Fibroblast of villous mesenchyme (primary cell): ENCODE measurements at regions not wholly inside any gene's neighbourhood (a gene's known extent, or its start where the extent isn't known, plus 50 kb on each side); places are given as distances from the start of the nearest gene placed in this dataset.
A peak's percentile ranks its signal among the peaks of the same experiment; 100 is the strongest.

Source experiments
- DNase-seq: peaks from one replicate; pipeline ENCODE4 v3.0.0-alpha.2; 2010; ENCODE audit warnings: low read depth
- H3K4me3 ChIP-seq: 2 replicates; pipeline ENCODE4 v1.5.1; 2011; ENCODE audit warnings: low read depth, mild to moderate bottlenecking, low read length
- CTCF ChIP-seq: IDR thresholded peaks from 2 replicates; pipeline ENCODE4 v1.5.1; 2012; ENCODE audit warnings: low read depth, mild to moderate bottlenecking, low read length; ENCODE audit not compliant: insufficient read depth

- TF ChIP-seq CTCF: no peak
These were observed 249.2 kb upstream of the PRDM1 start for GRCh38 chr6:105836889-105837288.

DNA sequence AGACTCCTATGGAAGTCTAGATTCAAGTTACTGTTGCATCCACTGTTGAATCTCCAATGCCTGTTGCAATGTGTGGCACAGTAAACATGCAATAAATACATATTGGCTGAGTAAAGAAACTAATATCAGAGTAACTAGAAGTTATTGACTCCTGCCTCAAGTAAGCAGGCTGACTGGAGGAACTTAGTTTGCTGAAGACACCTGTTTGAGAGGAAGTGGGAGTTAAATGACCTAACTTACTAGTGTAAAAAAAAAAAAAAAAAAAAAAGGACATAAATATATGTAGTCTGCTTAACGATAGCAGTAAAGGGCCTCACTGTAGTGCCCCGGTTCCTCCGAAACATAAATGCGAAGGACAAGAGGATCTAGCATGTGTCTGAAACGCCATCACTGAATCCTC, 249.8 kb upstream of the PRDM1 start:
- H3K4me3 ChIP-seq: no peak overlapping the region
- no peak for DNase-seq
- no peak for TF ChIP-seq CTCF

More at GRCh38 chr6:105836889-105837288, 249.2 kb upstream of the PRDM1 start:
- DNase-seq: no peak
- H3K4me3 ChIP-seq: no peak overlapping the region

- no peak overlapping the region for H3K4me3 ChIP-seq
- TF ChIP-seq CTCF: peak; percentile 70
- DNase-seq: peak; percentile 70
These were observed 250.8 kb upstream of the PRDM1 start for GRCh38 chr6:105835373-105835772.

DNA sequence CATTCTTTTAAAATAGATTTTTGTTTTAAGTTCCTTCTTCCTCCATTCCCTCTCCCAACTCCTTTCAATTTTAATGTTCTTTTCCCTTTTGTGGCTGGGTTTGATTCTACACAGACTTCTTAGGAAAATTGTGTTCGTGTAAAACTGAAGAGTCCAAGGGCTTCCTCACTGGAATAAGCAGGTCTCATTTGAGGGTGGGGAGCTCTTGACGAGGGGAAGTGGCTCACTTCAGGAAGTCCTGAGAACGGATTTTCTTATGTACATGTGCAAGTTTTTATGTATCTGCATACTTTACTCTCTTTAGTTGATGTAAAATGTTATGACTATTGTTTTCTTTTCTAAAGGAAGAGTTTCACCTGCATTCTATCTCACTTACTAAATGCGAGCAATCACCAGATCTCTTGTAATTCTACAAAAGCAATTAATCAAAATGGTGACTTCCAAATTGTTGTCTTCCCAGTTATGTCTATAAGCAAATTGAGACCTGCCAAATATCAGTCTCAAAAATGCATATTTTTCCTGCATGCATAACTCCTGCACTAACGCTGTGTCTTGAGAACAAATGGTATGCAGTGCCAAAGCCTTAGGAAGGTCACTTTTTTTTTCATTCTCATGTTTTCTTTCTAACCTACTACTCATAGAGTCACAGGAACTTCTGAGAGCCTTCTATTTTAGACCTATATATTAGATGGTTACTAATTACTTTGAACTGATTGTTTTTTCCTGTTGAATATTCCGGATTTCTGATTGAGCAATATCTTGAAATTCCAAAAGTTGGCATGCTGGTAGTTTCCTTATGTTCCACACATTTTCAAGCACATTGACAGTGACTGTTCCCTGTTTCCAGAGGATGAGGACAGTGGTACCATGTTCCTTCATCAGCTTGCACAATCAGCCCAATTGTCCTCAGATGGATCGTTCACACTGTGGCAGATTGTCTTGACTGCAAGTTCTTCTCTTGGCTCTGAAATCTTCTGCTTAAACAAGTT, 251.9 kb upstream of the PRDM1 start:
- TF ChIP-seq CTCF: no peak
- DNase-seq: no peak
- no peak overlapping the region for H3K4me3 ChIP-seq

- H3K4me3 ChIP-seq: no peak overlapping the region
- TF ChIP-seq CTCF: no peak
- peak; percentile 58 for DNase-seq
These were observed 253.8 kb upstream of the PRDM1 start for GRCh38 chr6:105832313-105832761.

DNA sequence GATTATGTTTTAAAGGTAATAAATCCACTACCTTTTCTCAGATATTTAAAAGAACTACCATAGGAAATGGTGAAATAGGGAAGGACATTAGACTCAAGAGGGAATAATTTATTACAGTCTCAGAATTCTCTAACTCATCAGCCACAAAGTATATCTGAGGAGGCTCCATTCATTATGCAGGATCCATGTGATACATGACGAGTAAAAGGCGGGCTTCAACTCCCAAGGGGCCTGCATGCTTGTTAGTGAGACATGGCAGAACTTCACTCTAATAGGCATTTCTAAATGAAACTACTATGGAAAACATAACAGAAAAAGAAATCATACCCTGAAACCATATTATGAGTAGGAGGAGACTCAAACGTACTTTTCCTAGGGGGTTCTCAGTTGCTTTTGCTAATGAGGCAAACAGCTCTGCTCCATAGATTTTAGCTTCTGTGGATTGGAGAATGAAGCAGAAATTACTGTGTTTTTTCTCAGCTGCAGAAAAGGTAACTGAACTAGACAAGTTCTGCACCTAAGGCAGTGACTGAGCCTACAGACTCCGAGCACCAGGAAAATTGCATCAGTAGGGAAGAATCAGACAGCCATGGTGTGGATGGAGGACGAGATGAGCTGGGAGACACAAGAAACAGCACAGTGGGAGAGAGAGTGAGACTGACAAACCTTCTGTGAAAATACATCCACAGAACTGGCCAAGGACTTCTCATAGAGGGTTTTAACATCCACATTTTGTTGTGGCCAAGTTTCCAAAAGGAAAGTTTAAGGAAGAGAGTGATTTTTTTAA, 254.6 kb upstream of the PRDM1 start:
- no peak for TF ChIP-seq CTCF
- H3K4me3 ChIP-seq: no peak overlapping the region
- DNase-seq: no peak
